Vagina (tissue), 2 donors: ENCODE measurements at regions not wholly inside any gene's neighbourhood (a gene's known extent, or its start where the extent isn't known, plus 50 kb on each side); places are given as distances from the start of the nearest gene placed in this dataset.

Source experiments
- CTCF ChIP-seq, 3 experiments: fragments of 450-650 bp in 2 of 3; fragments of 200-600 bp in 1 of 3; sonication (generic) in 1 of 3; IDR thresholded peaks; one replicate each; pipeline ENCODE4 v1.5.1; 2017 to 2019; ENCODE audit warnings: antibody characterized with exemption in 3 of 3, mild to moderate bottlenecking in 2 of 3, moderate library complexity in 2 of 3
- POLR2AphosphoS5 ChIP-seq, 2 donors: sonication (generic); formaldehyde crosslinking; IDR thresholded peaks; one replicate each; pipeline ENCODE4 v1.9.0; 2017; ENCODE audit warnings: antibody characterized with exemption in 2 of 2, mild to moderate bottlenecking in 2 of 2, low read depth in 1 of 2; ENCODE audit not compliant: insufficient read depth in 1 of 2

GRCh38 chr1:230542054-230542453, 100.2 kb upstream of the COG2 start:
- TF ChIP-seq CTCF (IDR thresholded peaks at IDR 0.05) = no peak
- no peak for TF ChIP-seq POLR2AphosphoS5 (IDR thresholded peaks at IDR 0.05; ENCODE audit: insufficient read depth in 1 of 2, low read depth in 1 of 2)
